ENCODE measurements at regions not wholly inside any gene's neighbourhood (a gene's known extent, or its start where the extent isn't known, plus 50 kb on each side); places are given as distances from the start of the nearest gene placed in this dataset.

DNA sequence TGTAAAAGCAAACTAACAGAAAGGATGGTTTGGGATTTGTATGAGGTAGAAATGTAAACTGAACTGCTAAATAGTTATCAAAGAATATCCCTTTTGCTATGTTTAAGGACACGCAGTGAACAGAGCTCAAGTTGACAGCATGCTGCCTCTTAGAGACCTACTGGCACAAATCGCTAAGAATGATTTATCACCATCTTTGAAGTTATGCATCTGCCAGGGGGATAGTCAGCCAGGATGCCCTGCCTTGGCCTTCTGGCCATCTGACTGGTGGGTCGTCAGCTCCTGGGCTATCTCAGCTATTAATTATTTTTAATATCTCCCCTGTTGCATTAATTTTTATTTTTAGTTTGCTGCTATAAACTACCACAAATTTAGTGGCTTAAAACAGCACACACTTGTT lies 334.8 kb upstream of the KAZN start:
- intact Hi-C loops (cut with DNase I) = no loop called here
- no peaks in the 10 kb centered on the region for H3K36me3 ChIP-seq (replicated peaks in 1 of 2)
- WGBS, 4 donors = 29 to 35% (median 30%) methylated on average over 3 of the region's 3 CpGs
- H3K4me1 ChIP-seq (replicated peaks in 1 of 2) = no peaks in the 10 kb centered on the region
- DNase-seq = no peak
- no peak for TF ChIP-seq POLR2A (IDR thresholded peaks at IDR 0.05)
- TF ChIP-seq, protein P1, sequence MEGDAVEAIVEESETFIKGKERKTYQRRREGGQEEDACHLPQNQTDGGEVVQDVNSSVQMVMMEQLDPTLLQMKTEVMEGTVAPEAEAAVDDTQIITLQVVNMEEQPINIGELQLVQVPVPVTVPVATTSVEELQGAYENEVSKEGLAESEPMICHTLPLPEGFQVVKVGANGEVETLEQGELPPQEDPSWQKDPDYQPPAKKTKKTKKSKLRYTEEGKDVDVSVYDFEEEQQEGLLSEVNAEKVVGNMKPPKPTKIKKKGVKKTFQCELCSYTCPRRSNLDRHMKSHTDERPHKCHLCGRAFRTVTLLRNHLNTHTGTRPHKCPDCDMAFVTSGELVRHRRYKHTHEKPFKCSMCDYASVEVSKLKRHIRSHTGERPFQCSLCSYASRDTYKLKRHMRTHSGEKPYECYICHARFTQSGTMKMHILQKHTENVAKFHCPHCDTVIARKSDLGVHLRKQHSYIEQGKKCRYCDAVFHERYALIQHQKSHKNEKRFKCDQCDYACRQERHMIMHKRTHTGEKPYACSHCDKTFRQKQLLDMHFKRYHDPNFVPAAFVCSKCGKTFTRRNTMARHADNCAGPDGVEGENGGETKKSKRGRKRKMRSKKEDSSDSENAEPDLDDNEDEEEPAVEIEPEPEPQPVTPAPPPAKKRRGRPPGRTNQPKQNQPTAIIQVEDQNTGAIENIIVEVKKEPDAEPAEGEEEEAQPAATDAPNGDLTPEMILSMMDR (IDR thresholded peaks at IDR 0.05) = no peak
- H3K27ac ChIP-seq = peak overlapping the region in 1 of 5 donors; percentile 28
- H3K27me3 ChIP-seq = no peaks in the 10 kb centered on the region
- H3K4me3 ChIP-seq = no peak overlapping the region
- no peaks in the 10 kb centered on the region for H3K9me3 ChIP-seq (replicated peaks in 1 of 3)

DNA sequence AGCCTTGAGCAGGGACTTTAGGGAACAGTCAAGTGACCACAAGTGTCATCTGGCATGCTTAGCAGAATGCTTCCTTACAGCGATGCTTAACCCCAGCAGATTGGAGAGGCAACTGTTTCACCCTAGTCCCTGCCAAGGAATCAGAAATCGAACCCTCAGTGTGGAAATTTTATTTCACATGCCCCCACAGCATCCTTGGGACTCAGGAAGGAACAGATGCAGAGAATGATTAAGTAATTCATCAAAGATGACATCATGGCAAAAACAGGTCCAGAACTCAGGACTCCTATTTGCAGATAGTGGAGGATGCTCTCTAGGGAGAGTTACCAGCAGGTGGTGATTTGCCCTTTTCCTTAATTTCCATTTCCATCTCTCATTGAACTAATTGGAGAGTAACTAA lies 333.0 kb upstream of the KAZN start:
- H3K4me1 ChIP-seq (replicated peaks in 1 of 2) = no peaks in the 10 kb centered on the region
- intact Hi-C loops (cut with DNase I) = no loop called here
- 76 to 93% (median 81%) methylated on average over 2 of the region's 2 CpGs for WGBS, 4 donors

DNA sequence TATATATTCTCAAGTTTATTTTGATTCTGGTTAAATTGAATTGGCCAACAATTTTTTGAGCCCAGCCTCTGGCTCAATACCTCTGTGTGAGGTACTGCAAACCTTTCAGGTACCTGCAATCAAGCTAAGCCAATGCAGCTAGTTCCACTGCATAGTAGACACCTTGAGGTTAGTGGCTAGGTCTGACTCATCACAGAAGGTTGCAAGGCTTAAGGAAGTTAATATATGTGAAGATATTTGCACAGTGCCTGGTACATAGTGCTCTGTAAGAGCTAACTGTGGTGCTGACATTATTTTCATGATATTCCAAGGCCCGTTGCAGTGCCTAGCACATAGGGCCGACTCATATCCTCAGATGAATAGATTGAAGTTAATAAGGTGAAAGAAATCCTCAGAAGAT lies 330.5 kb upstream of the KAZN start:
- H3K4me1 ChIP-seq (replicated peaks in 1 of 2) = no peaks in the 10 kb centered on the region
- H3K27me3 ChIP-seq = no peaks in the 10 kb centered on the region
- H3K36me3 ChIP-seq (replicated peaks in 1 of 2) = no peaks in the 10 kb centered on the region
- H3K27ac ChIP-seq = no peak overlapping the region
- H3K9me3 ChIP-seq (replicated peaks in 1 of 3) = no peaks in the 10 kb centered on the region
- no peak overlapping the region for H3K4me3 ChIP-seq
- WGBS, 4 donors = 66 to 83% (median 77%) methylated on average over 2 of the region's 2 CpGs
- DNase-seq = no peak
- TF ChIP-seq, protein P1 (IDR thresholded peaks at IDR 0.05) = no peak
- no peak for TF ChIP-seq POLR2A (IDR thresholded peaks at IDR 0.05)
- intact Hi-C loops (cut with DNase I) = no loop called here

More for the DNA sequence above, 333.0 kb upstream of the KAZN start:
- H3K27ac ChIP-seq = no peak overlapping the region
- no peaks in the 10 kb centered on the region for H3K27me3 ChIP-seq
- H3K9me3 ChIP-seq (replicated peaks in 1 of 3) = no peaks in the 10 kb centered on the region
- H3K4me3 ChIP-seq = no peak overlapping the region
- TF ChIP-seq POLR2A (IDR thresholded peaks at IDR 0.05) = no peak
- TF ChIP-seq, protein P1 (IDR thresholded peaks at IDR 0.05) = no peak
- no peak for DNase-seq
- H3K36me3 ChIP-seq (replicated peaks in 1 of 2) = no peaks in the 10 kb centered on the region

DNA sequence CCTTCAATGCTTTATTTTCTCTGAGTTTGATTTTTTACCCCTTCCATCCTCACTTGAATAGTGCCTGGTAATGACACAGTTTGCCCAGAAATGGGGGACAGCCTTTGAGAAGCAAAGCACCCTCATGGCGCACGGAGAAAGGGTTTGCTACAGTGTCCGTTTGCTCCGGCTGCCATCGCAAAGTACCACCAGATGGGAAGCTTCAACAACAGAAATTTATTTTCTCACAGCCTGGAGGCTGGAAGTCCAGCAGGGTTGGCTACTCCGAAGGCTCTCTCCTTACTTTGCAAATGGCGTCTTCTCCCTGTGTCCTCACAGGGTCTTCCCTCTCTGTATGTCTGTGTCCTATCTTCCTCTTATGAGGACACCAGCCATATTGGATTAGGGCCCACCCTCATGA lies 327.7 kb upstream of the KAZN start:
- intact Hi-C loops (cut with DNase I) = no loop called here
- H3K4me3 ChIP-seq = no peak overlapping the region
- H3K27ac ChIP-seq = no peak overlapping the region
- H3K4me1 ChIP-seq (replicated peaks in 1 of 2) = no peaks in the 10 kb centered on the region
- WGBS, 4 donors = 83 to 92% (median 89%) methylated on average over 7 of the region's 7 CpGs
- H3K9me3 ChIP-seq (replicated peaks in 1 of 3) = no peaks in the 10 kb centered on the region
- no peak for DNase-seq
- H3K36me3 ChIP-seq (replicated peaks in 1 of 2) = no peaks in the 10 kb centered on the region
- no peak for TF ChIP-seq POLR2A (IDR thresholded peaks at IDR 0.05)
- TF ChIP-seq, protein P1 (IDR thresholded peaks at IDR 0.05) = no peak
- no peaks in the 10 kb centered on the region for H3K27me3 ChIP-seq
